RWPE1 (cell line): ENCODE measurements at regions not wholly inside any gene's neighbourhood (a gene's known extent, or its start where the extent isn't known, plus 50 kb on each side); places are given as distances from the start of the nearest gene placed in this dataset.

Source experiments
- CTCF ChIA-PET: fragments of 350-600 bp; sonication (Branson Sonifier 250); formaldehyde crosslinking; extraction: SDS; loops from one replicate; lab custom pipeline; 2021; lab: Yijun Ruan, JAX
- POLR2A ChIA-PET: fragments of 400-600 bp; formaldehyde crosslinking; extraction: SDS; loops from one replicate; lab custom pipeline; 2020; ENCODE audit warnings: antibody characterized with exemption; ENCODE audit not compliant: low non-redundant PET; lab: Yijun Ruan, JAX
- DNase-seq: peaks from one replicate; pipeline ENCODE4 v3.0.0; 2012; ENCODE audit warnings: low spot score
- H3K27ac ChIP-seq: fragments of 450-650 bp; 2 replicates; pipeline ENCODE4 v1.5.1; 2017
- CTCF ChIP-seq: fragments of 450-650 bp; conservative IDR thresholded peaks from 2 replicates; pipeline ENCODE4 v1.5.1; 2017; ENCODE audit warnings: low read depth, mild to moderate bottlenecking

GRCh38 chr13:79084802-79085424, 321.1 kb downstream of the RBM26 start:
- DNase-seq: no peak
- CTCF ChIA-PET: no interaction called here
- POLR2A ChIA-PET: no interaction called here
- H3K27ac ChIP-seq: no peak overlapping the region
- TF ChIP-seq CTCF: no peak

- TF ChIP-seq CTCF: no peak
- ChIA-PET POLR2A (no interaction called here), CTCF (no interaction called here)
- no peak overlapping the region for H3K27ac ChIP-seq
- DNase-seq: no peak
Observed at GRCh38 chr13:79081942-79082341, 324.1 kb downstream of the RBM26 start.

GRCh38 chr13:79079351-79079839, 326.7 kb downstream of the RBM26 start:
- ChIA-PET CTCF (no interaction called here), POLR2A (no interaction called here)
- peak; percentile 12 for DNase-seq
- peak overlapping the region; percentile 84 for H3K27ac ChIP-seq
- no peak for TF ChIP-seq CTCF

GRCh38 chr13:79075703-79076102, 330.4 kb downstream of the RBM26 start:
- ChIA-PET POLR2A (no interaction called here), CTCF (interaction anchor here (0.6 kb wide), 1 partner anchor 1155 kb away, joined by 3 read pairs; no protein-coding TSS in a partner anchor)
- no peak for TF ChIP-seq CTCF
- no peak overlapping the region for H3K27ac ChIP-seq
- DNase-seq: no peak

- no peak overlapping the region for H3K27ac ChIP-seq
- POLR2A ChIA-PET: no interaction called here
- DNase-seq: no peak
- CTCF ChIA-PET: no interaction called here
- no peak for TF ChIP-seq CTCF
Observed at GRCh38 chr13:79070343-79070974, 335.6 kb downstream of the RBM26 start.

- ChIA-PET POLR2A (no interaction called here), CTCF (interaction anchor here (0.6 kb wide), 2 partner anchors 149 to 742 kb away, joined by 3 to 6 read pairs; no protein-coding TSS in a partner anchor)
- DNase-seq: no peak
- no peak overlapping the region for H3K27ac ChIP-seq
- TF ChIP-seq CTCF: no peak
Observed at GRCh38 chr13:79062291-79062690, 343.8 kb downstream of the RBM26 start.
